Omental fat pad (tissue), 3 donors: ENCODE measurements at regions not wholly inside any gene's neighbourhood (a gene's known extent, or its start where the extent isn't known, plus 50 kb on each side); places are given as distances from the start of the nearest gene placed in this dataset.
"Not testable (repeated sequence)": the region's sequence is repeated elsewhere in the genome, so short reads cannot be mapped to it uniquely, and the experiment has no call there.

Source experiments
- ATAC-seq: fragments of 150-250 bp; one replicate; pipeline ENCODE4 v1.9.1; 2016; ENCODE audit warnings: mild to moderate bottlenecking, moderate library complexity; ENCODE audit not compliant: low FRiP score
- DNase-seq: peaks from one replicate; pipeline ENCODE4 v3.0.0-alpha.2; 2019; ENCODE audit warnings: low spot score
- TF ChIP-seq, protein P1 (sequence below), 3 donors: fragments of 450-650 bp; IDR thresholded peaks; one replicate each; pipeline ENCODE4 v1.5.1; 2016 to 2017; ENCODE audit warnings: antibody characterized with exemption in 3 of 3, mild to moderate bottlenecking in 3 of 3, moderate library complexity in 2 of 3

DNA sequence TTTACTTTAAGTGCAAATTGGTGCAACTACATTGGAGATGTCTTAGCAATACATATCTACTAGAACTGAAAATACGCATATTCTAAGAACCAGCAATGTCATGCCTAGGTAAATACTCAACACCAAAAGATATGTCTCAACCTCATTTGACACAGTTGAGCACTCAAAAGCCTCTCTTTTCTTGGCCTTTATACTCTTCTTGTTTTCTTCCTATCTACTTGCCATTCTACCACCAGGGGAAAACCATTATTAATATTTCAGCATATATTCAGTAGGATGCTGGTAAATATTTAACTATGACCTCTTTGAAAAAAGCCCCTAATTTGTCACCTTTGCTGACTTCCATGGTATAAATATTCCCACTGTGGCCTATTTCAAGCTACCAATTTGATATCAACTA lies 443.8 kb downstream of the LRRC70 start:
- DNase-seq (no peak), ATAC-seq (no peak)
- TF ChIP-seq, protein P1, sequence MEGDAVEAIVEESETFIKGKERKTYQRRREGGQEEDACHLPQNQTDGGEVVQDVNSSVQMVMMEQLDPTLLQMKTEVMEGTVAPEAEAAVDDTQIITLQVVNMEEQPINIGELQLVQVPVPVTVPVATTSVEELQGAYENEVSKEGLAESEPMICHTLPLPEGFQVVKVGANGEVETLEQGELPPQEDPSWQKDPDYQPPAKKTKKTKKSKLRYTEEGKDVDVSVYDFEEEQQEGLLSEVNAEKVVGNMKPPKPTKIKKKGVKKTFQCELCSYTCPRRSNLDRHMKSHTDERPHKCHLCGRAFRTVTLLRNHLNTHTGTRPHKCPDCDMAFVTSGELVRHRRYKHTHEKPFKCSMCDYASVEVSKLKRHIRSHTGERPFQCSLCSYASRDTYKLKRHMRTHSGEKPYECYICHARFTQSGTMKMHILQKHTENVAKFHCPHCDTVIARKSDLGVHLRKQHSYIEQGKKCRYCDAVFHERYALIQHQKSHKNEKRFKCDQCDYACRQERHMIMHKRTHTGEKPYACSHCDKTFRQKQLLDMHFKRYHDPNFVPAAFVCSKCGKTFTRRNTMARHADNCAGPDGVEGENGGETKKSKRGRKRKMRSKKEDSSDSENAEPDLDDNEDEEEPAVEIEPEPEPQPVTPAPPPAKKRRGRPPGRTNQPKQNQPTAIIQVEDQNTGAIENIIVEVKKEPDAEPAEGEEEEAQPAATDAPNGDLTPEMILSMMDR (IDR thresholded peaks at IDR 0.05), result no peak

DNA sequence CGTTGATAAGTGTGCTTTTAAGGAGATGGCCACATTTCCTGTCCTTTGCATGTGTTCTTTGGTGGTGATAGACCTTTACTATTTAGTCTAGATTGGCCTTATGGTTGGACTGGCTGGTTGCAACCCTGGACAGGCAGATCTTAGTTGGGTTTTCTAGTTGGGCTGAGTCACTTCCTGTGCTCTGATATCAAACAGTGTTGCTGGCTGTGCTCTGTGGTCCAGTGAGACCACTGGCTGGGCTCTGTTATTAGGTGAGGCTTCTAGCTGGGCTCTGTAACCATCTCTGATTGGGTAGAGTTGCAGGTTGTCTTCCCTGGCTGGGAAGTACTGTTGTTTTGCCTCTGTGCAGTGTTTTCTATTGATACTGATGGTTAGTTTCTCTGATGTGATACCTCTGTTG lies 432.5 kb downstream of the LRRC70 start:
- TF ChIP-seq, protein P1 (IDR thresholded peaks at IDR 0.05), result no peak
- DNase-seq, result no peak
- no peak for ATAC-seq

DNA sequence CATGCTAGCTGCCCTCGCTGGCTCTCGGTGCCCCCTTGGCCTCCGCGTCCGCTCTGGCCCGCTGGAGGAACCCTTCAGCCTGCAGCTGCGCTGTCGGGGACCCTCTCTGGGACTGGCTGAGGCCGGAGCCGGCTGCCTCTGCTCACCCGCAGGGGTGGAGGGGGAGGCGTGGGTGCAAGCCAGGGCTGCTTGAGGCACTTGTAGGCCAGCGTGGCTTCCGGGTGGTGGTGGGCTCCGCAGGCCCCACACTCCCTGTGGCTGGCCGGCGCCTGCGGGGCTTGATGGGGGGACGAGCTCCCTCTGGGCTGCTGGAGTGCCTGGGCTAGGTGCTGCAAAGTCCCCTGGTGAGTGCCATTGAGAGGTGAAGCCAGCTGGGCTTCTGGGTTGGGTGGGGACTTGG lies 429.6 kb downstream of the LRRC70 start:
- TF ChIP-seq, protein P1 (IDR thresholded peaks at IDR 0.05), result no peak
- ATAC-seq, result no peak
- no peak for DNase-seq

DNA sequence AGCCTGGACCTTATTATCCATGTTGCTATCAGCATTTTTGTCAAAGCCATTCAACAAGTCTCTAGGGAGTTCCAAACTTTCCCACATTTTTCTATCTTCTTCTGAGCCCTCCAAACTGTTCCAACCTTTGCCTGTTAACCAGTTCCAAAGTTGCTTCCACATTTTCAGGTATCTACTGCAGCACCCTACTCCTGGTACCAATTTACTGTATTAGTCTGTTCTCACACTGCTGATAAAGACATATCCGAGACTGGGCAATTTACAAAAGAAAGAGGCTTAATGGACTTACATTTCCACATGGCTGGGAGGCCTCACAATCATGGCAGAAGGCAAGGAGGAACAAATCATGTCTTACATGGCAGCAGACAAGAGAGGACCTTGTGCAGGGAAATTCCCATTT lies 416.2 kb downstream of the LRRC70 start:
- not testable (repeated sequence) for DNase-seq, ATAC-seq

DNA sequence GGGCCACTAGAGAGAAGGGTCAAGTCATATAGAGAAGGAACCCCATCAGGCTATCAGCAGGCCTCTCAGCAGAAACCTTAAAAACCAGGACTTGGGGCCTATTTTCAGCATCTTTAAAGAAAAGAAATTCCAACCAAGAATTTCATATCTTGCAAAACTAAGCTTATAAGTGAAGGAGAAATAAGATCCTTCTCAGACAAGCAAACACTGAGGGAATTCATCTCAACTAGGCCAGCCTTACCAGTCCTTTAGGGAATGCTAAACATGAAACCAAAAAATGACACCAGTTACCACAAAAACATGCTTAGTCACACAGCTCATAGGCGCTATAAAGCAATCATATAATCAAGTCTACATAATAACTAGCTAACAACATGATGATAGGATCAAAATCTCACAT lies 407.1 kb downstream of the LRRC70 start:
- ATAC-seq, result no peak
- no peak for DNase-seq
- TF ChIP-seq, protein P1 (IDR thresholded peaks at IDR 0.05), result no peak

DNA sequence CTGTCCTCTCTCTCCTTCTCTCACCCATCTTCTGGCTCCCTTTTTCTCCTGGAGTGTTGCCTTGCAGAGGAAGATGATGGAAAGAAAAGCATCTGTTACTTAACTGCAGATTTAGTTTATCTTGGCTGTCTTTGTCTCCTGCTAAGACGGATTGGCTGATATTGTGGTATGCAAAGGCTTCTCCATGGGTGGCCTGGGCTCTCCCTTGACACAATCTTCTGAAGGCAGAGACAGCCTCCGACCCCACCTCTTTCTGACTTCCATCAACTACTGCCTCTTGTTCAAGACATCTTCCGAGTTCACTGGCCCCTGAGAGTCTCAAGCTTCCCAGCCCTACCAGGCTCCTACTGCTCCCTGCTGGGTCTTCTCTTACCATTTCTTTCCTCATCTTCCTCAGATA lies 403.7 kb downstream of the LRRC70 start:
- ATAC-seq, result no peak
- TF ChIP-seq, protein P1 (IDR thresholded peaks at IDR 0.05), result no peak
- DNase-seq, result no peak

DNA sequence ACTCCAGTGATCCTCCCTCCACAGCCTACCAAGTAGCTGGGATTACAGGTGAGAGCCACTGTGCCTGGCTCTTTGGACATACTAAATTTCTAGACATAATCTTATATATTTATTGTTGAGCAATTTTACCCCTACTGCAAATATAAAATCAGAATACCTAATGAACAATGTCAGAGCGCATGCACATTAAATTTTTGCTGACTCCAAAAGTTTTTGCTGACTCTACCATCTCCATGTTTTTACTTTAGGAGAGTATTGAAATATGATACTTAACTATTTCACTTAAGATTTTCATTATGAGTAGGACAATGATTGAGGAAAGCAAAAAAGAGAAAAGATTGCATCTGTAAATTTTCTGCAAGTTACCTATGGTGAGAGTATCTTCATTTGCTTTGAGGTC lies 402.3 kb downstream of the LRRC70 start:
- ATAC-seq (no peak), DNase-seq (no peak)
- TF ChIP-seq, protein P1 (IDR thresholded peaks at IDR 0.05), result no peak

DNA sequence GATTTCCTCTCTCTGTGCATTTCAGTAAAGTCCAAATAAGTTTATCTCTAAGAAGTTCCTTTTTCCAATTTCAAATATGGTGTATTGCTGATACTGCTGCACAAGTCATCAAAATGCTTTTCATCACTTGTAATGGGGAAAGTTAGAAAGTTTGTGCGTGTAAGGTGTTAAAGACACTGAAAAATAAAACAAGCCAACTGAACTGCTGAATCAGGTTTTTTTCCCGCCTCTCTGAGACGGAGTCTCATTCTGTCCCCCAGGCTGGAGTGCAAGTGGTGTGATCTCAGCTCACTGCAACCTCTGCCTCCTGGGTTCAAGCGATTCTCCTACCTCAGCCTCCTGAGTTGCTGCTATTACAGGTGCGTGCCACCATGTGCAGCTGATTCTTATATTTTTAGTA lies 400.9 kb downstream of the LRRC70 start:
- ATAC-seq, result no peak
- DNase-seq, result no peak
- TF ChIP-seq, protein P1 (IDR thresholded peaks at IDR 0.05), result no peak
